CD4-positive, alpha-beta T cell treated with Interleukin-1 beta for 1 hour (primary cell): ENCODE measurements at regions not wholly inside any gene's neighbourhood (a gene's known extent, or its start where the extent isn't known, plus 50 kb on each side); places are given as distances from the start of the nearest gene placed in this dataset.
"Not testable (repeated sequence)": the region's sequence is repeated elsewhere in the genome, so short reads cannot be mapped to it uniquely, and the experiment has no call there.

Experiments
- DNase-seq, 2 donors: peaks; one replicate each; pipeline ENCODE4 v3.0.0-alpha.2; 2020 to 2022

DNA sequence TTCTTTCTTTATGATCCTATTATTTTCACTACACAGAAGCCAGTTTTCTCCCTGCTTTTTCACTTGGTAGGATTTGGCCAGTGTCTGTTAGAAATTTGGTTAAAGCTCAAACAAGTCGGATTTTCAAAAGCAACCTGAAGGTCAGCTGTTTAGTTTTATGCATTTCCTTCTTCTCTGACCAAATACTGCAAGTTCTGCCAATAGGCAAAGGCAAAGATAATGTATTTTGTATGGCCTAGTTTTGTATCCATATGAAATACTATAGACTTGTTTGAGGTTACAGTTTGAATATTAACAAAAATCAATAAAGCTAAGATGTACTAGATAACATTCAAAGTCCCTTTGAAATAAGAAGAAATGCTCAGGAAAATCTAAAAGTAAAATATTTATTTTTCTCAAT is 439.4 kb downstream of the TRIML1 start:
- no peak for DNase-seq

GRCh38 chr4:188596021-188596420 is 456.8 kb downstream of the TRIML1 start:
- DNase-seq: no peak

DNA sequence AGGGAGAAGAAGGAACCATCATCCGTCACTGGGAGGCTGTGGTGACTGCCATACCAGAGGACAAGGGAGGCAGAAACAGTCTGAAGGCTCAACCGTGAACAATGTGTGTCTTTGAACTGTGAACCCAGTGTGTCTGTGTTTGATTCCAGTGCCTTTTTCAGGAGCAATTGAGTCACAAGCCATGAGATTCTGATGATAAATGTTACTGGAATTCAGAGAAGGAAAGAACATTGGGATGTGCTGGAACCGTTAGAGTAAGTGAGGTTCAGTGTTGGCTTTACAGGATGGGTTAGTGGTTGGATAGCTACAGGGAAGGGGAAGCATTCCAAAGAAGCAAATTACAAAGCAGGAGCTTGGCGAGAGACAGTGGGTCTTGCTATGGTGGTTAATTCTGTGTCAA is 464.4 kb downstream of the TRIML1 start:
- DNase-seq: no peak

DNA sequence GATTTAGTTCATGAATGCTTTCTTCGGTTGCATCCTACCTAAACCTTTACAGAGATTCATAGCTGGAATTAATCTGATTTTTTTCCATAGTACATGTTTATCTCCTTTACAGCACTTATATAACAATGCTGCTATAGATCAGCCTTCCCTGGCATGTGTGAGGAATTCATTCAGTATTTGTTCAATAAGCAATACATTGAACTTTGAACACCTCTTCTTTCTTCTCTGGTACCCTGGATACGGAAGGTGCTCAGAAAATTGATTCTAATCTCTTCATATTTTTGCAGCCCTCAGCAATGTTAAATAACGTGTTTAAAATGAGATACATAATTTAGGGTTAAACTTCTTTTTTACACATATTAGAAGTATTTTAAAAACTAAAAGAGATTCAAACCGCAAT is 467.4 kb downstream of the TRIML1 start:
- no peak for DNase-seq

DNA sequence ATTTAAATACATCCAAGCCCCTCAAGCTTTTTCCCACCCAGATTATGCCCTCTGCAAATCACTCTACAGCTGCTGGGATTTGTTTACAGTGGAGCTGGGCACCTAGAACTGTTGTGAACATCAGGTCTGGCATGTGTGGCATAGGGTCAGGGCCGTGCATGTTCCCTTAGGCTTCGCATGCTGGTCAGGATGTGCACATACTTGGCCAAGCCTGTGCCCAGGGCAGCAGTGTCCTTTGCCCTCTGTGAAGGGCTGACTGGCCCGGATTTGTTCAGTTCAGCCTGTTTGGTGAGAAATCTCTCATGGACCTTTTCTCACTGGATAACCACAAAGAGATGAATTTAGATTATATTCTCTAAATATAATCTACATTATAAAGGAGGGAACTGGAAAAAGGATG is 471.9 kb downstream of the TRIML1 start:
- DNase-seq: no peak

DNA sequence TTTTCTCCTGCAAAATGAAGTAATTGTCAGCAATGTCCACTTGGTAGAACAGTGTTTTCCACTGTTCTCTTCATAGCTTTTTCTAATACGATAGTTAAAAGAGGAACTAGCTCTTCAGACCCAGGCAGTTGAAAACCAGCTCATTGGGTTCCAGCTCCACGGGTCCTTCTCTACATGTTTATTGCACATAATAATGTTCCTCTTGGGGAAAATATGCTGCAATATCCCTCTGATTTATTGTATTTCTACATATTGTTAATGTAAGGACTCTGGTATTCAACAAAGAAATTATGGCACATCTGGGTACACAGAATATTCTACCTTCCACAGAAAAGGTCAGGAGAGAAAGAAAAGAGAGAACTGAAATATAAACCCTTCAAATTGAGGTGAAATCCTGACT is 473.4 kb downstream of the TRIML1 start:
- no peak for DNase-seq

GRCh38 chr4:188613976-188614375 is 474.7 kb downstream of the TRIML1 start:
- DNase-seq: no peak

DNA sequence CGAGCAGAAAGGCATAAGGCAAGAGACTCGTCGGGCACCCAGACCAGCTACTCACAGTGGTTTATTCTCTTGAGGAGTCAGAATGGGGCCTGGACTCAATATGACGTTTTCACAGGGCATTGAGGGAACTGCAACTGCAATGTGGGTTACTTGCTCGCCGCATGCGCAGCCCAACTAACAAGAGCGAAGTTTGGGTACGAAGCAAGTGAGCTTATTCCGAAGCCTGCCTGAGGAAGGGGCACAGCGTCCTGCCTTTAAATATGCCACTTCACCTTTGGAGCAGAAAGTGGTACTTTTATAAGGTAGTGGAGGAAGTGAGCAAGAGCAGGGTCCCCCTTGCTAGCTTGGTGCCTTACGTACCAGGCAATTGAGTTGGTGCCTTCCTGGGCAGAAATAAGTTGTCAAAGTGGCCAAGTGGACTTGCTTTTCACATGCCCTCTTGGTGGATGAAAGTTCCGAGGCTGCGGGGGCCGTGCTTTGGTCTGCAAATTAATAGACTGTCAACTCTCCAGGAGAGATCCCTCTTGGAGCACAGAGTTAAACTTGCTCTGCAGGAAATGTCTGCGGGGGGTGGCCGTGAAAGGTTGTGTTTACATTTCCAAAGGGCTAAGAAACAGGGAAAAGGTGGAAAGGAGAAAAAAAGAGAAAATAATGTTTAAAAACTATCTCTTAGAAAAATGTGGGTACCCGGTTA is 480.4 kb downstream of the TRIML1 start:
- DNase-seq: no peak

DNA sequence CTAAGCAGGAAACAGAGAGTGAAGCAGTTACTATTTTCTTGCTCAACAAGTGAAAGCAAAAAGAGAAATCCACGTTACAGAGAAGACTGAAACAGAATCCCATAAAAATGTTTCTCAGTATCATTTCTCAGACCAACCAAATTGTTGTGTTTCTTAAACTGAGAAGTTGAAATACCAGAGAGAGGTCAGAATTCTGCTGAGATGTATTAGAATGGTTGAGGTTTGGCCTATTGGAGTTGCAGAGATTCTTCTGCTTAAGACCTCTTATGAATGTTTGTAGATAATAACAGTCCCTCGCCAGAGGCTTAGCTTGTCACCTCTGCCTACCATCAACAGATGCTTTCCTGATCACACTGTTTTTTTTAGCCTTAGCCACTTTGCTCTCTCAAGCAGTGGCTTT is 481.4 kb downstream of the TRIML1 start:
- DNase-seq: no peak

GRCh38 chr4:188623314-188623854 is 484.1 kb downstream of the TRIML1 start:
- DNase-seq: no peak

DNA sequence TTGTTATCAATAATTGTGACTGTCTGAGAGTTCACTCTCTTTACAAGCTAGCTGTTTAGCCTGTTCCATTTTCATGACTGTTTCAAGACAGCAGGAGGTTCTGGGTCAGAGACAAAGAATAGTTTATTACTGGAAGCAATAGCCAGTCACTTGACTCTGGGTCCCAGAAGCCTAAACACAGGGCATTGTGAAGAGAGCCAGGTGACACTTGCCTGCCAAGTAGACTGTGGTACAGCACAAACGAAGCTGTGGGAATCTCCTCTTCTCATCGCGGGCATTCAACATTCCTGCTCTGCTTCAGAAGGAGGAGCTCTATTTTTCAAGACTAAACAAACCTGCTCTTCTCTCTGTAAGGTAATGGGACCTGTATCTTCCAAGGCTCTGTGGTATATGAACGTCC is 485.1 kb downstream of the TRIML1 start:
- no peak for DNase-seq

DNA sequence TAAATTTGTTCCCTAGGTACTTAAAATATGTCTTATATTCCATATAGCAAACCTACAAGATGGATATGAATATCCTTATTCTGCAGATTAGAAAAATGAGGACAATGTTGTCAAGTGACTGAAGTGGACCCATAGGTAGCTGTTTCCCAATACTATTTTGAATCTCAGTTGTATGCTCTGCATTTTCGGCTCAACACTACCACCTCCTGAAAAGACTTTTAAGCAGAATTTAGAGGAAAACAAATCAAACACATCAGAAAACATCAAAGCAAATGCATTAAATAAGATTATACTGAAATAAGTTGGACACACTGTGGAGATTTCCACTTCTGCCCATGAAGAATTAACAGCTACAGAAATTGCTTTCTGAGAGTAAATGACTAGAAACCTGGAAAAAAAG is 488.7 kb downstream of the TRIML1 start:
- no peak for DNase-seq

GRCh38 chr4:188639479-188640100 is 500.3 kb downstream of the TRIML1 start:
- no peak for DNase-seq

- DNase-seq: no peak
Measured at GRCh38 chr4:188647820-188648370, 508.7 kb downstream of the TRIML1 start.

GRCh38 chr4:188649635-188650034 is 510.4 kb downstream of the TRIML1 start:
- no peak for DNase-seq

DNA sequence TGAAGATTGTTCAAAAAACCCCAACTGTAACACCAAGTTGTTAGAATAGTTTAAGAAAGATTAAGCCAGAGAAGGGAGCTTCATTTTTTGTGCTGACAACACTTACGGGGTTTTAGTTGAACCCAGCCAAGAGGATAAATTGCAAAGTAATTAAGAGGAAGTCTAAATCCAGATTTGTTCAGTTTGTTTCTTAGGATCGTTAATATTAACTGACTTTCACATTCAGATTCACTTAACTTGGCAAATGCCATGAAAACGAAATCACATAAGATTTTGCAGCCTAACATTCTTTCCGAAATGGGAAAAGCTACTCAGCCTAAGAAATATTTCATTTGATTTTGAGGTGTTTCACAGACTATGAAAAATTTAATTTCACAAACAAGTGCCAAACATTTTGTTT is 511.3 kb downstream of the TRIML1 start:
- DNase-seq: no peak

GRCh38 chr4:188657365-188657764 is 518.1 kb downstream of the TRIML1 start:
- no peak for DNase-seq

GRCh38 chr4:188658958-188659522 is 519.8 kb downstream of the TRIML1 start:
- DNase-seq: no peak

DNA sequence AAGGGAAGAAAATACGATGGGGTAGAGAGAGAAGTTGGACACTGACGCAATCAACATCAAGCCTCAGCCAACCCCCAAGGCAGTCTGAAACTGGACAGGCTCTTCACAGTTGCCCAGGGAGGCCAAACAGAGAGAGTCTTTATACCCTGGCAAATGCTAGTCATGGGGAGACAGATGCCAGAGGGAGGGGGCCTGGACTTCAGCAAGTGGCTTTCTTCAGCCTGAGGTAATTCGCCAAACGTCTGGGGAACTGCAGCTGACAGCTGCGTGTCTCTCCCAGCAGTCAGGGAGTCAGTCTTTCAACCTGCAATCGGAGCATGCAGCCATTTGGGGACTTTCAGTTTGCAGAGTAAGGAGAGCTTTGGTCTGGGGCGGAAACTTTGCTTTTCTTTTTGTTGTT is 521.6 kb downstream of the TRIML1 start:
- no peak for DNase-seq

DNA sequence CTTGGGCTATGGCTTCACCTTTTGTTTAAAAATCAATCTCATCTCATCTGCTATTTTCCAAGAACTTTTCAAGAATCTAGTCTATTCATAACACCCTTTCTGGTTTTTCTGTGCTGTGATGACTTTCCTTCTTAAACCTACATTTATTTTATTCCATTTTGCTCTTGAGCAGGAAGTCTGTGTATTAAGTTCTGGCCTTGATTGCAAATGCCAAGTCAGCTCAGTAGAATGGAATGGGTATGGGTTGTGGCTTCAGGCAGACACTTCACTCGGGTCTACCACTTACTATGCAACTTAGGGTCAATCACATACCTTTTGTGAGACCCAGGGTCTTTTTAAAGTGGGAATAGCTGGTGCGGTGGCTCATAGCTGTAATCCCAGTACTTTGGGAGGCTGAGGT is 522.3 kb downstream of the TRIML1 start:
- no peak for DNase-seq

- DNase-seq: no peak
Measured at GRCh38 chr4:188663369-188663768, 524.1 kb downstream of the TRIML1 start.

DNA sequence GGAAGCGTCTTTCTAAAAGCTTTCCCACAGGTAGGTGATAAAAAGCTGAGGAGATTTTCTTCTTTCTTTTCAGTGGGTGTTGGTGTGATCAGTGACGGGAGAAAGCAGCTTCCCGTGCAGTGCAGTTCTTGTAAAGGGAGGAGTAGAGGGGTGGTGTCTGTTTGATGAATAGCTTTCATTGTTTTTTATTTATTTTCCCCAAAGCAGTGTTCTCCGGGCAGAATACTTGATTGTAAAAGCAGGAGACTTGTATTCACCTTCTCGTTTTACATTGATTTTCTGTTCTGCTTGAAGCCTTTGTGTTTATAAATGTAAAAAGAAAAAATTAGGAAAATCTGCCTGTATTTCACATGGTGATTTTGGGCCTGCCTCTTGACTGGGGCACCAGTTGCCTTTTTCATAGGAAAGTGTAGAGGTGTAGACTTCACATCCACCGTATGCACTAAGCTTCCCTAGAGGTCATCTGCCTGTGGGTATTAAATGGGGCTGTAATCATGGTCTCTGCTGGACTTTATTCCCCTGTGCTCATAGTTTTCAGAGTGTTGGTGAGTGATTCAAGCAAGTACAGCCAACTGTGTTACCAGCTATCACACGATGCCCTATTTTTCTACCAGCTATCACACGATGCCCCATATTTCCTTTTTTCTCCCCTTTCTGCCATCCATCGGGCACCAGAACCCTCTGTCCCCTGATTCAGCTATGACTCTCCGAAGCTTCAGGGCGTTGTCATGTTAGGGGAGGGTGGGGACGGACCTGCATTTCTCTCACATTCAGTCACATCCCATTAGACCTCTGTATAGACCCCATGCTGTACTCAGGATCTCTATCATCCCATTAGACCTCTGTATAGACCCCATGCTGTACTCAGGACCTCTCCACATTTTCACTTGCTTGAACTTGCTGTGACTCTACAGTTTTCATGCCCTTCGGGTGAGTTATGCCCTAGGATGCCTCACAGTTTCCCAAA is 526.5 kb downstream of the TRIML1 start:
- DNase-seq: no peak

- DNase-seq: not testable (repeated sequence)
Measured at GRCh38 chr4:188678691-188679090, 539.5 kb downstream of the TRIML1 start.
